NCI-H226 (cell line): ENCODE measurements at regions not wholly inside any gene's neighbourhood (a gene's known extent, or its start where the extent isn't known, plus 50 kb on each side); places are given as distances from the start of the nearest gene placed in this dataset.

ENCODE experiments used
- DNase-seq: peaks from one replicate; pipeline ENCODE4 v3.0.0-alpha.2; 2015

GRCh38 chr13:107736170-107736569 lies 479.2 kb downstream of the LIG4 start:
- DNase-seq = no peak

GRCh38 chr13:107734891-107735625 lies 480.3 kb downstream of the LIG4 start:
- no peak for DNase-seq

DNA sequence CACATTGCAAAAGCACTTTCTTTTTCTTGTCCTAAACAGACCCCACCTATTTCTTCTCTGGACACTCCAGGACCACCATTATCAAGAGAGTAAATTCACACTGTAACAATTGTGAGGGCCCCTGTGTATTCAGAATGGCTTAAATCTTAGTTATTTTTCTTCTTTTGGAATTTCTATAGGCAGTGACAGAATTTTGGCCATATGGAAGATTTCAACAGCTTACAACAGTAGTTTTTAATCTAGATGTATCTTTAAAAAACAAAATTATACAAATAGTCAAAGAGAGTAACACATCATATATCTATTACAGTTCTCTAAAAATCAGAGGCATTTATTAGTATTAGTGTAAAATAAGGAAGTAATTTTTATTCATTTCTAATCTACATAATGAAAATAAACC lies 482.1 kb downstream of the LIG4 start:
- no peak for DNase-seq

DNA sequence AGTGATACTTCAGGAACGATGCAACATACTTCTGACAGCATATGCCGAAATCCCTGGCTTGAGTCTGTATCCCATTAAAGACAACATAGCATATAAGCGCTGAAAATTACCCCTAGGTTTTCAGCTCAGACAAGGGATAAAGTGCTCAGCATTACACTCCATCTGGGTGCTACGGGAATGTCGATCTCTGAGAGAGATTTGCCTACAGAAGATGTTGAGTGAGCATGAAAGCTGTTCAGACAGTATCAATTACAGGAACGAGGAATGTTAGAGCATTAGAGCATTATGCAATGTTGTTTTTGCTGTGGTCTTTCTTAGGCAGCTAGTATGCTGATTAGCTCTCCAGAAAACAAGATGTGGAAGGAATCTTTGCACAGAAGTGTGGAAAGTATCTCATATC lies 484.5 kb downstream of the LIG4 start:
- DNase-seq = no peak

GRCh38 chr13:107721125-107721869 lies 494.0 kb downstream of the LIG4 start:
- no peak for DNase-seq

GRCh38 chr13:107716741-107717140 lies 498.6 kb downstream of the LIG4 start:
- DNase-seq = no peak

DNA sequence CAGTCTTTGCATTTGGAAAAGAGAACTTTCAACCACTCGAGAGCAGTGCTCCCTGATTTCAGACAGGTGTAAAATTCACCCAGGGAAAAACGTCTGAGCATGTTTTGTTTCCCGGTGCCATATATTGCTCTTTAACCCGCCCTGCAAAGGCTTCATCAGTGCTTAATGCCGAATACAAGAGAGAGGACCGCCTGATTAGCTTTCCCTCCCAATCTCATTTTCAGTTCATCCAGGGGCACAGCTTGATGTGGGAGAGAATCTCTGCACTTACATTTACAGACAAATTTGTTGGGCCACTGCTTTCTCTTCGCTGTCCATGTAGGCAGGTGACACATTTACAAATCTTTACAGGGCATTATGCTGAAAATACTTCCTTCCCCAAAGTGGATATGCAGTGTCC lies 499.1 kb downstream of the LIG4 start:
- DNase-seq = no peak

- no peak for DNase-seq
Measured at GRCh38 chr13:107715496-107715895, 499.8 kb downstream of the LIG4 start.

GRCh38 chr13:107713314-107713713 lies 502.0 kb downstream of the LIG4 start:
- DNase-seq = no peak

- DNase-seq = no peak
Measured at GRCh38 chr13:107712145-107712860, 503.0 kb downstream of the LIG4 start.

GRCh38 chr13:107690181-107690580 lies 525.2 kb downstream of the LIG4 start:
- no peak for DNase-seq

DNA sequence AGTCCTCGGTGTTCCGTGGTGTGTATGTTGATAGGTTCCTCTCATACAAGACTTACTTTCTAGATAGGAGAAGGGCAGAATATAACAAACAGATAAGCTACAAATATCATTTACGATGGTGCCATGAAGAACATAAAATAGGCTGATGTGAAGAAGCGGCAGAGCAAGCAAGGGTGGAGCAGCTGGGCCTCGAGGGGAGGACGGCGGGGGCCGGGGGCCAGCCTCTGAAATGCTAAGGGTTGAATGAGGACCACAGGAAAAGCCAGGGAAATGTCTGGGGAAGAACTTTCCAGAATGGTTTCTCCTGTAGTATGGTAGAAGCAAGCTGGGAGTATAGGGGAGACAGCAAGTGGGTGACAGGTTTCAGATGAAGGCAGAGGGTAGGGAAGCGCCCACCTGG lies 529.5 kb downstream of the LIG4 start:
- DNase-seq = no peak

- DNase-seq = no peak
Measured at GRCh38 chr13:107681600-107681999, 533.7 kb downstream of the LIG4 start.

DNA sequence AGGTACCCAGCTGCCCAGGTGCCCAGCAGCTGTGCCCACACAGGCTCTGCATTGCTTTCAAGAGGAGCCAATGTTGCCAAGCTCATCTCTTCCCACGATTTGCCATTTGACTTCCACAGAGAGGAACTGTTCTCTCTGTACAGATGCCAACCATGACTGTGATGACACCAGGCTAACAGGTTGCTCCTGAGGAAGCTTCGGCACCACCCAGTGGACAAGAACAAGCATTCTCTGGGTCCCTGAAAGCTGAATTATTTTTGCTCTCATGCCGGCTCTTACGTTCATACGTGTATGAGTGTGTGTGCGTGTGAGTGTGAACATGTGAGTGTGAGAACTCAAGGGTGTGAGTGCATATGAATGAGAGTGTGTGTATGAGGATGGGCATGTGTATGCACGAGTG lies 535.2 kb downstream of the LIG4 start:
- DNase-seq = peak; percentile 5

DNA sequence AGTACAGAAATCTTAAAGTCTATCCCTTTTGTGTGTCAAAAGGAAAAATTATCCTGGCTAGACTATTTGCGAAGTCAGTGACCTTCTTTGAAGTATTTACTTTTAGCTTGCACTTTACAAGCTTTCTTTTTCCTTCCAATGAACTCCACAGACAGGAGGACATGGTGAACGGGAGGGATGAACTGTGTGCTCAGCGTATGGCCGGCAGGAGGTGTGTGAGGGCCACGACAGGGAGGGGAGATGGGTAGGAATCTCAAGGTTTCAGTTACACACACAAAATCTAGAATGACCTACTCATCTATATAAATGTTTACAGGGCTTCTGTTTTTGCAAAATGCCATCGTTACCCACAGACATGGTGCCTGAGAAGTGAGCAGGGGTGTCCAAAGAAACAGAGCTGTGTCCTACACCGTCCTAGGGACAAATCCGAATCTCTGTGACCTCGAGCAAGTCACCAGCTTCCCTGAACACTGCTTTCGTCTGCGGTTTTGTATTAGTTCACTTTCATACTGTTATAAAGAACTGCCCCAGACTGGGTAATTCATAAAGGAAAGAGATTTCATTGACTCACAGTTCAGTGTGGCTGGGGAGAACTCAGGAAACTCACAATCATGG lies 537.2 kb downstream of the LIG4 start:
- DNase-seq = no peak

DNA sequence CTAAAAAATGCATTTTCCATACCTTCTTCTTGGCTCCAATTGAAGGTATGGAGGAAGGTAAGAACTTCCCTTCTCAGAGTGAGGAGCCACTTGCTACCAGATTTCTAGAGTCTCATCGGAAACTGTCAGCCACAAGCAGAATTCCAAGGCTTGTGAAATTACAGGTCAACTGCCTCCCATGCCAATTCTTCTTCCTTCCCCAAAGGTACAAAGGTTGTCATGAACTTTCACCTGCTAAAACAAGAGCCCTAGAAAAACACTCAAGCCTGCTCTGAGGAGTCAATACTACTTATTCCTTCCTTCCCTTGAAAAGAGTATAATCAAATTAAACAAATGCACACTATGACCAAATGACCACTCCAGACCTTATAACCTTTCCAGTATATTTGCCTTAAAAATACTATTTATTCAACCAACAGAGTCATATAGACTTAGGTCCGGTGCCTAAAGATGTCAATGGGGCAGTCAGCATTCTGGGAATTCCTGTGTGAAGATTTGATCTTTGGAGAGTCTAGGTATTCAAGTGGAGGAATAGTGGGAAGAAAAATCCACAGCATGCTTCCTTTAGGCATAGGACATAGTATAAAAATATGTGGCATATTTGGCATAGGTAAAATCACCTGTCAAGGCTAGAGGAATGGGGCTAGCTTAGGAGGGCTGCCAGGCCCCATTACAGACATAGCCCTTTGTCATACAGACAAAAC lies 539.3 kb downstream of the LIG4 start:
- DNase-seq = no peak

- no peak for DNase-seq
Measured at GRCh38 chr13:107669391-107669993, 545.8 kb downstream of the LIG4 start.

- DNase-seq = no peak
Measured at GRCh38 chr13:107665926-107666458, 549.3 kb downstream of the LIG4 start.

DNA sequence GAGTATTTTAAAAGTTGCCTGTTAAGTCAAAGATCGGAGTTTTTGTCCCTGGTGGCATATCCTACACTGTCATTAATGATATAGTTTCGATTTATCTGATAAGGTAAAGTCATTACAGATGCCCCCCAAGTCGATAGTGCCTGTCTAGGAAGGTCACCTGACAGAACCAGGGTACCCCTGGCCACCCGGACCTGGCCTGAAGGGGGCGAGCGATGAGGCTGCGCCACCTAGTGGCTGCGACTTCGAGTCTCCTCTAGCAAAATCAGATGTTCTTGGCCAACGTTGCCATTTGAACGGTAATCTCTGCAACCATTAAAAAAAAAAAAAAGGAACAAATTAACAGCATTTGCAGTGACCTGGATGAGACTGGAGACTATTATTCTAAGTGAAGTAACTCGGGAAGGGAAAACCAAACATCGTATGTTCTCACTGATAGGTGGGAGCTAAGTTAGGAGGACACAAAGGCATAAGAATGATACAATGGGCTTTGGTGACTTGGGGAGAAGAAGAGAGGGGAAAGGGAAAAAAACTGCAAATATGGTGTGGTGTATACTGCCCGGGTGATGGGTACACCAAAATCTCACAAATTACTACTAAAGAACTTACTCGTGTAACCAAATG lies 565.1 kb downstream of the LIG4 start:
- DNase-seq = peak; percentile 53

- peak; percentile 49 for DNase-seq
Measured at GRCh38 chr13:107649079-107649478, 566.3 kb downstream of the LIG4 start.

DNA sequence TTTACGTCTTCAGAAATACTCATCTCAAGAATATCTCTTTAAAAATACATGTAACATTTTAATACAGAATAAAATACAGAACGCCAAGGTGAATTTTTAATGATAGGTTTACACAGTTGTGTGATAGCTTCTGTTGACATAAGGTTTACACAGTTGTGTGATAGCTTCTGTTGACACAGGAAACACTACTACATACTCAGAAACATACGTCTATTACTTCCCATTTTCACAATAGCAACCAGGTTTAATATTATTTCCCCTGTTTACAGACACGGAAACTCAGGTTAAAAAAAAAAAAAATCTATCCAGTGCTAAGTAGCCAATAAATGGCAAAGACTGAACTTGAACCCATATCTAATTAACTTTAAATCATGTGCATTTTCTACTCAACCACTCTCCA lies 571.2 kb downstream of the LIG4 start:
- DNase-seq = no peak

- DNase-seq = no peak
Measured at GRCh38 chr13:107643615-107644014, 571.7 kb downstream of the LIG4 start.
